ENCODE measurements at regions not wholly inside any gene's neighbourhood (a gene's known extent, or its start where the extent isn't known, plus 50 kb on each side); places are given as distances from the start of the nearest gene placed in this dataset.

DNA sequence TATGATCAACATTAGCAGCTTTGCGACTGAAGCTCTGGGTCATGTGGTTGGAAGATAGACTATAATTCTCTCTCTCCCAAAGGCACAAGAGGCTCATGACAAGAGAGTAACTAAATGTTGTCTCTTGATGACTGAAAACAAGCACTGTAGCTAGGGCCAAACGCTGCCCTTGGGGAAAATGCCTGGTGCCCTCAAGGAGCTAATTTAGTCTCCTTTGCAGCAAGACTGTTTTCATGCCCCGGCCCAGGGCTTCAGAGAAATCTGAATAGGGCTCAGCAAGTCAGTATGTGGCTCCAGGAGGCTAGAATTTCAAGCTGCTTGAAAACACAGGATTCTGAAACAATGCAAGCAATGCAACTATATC, 411.9 kb downstream of the GPAT3 start:
- no peak for TF ChIP-seq POLR2AphosphoS5 (IDR thresholded peaks at IDR 0.05)
- no peak for TF ChIP-seq EP300 (IDR thresholded peaks at IDR 0.05)
